ENCODE measurements at regions not wholly inside any gene's neighbourhood (a gene's known extent, or its start where the extent isn't known, plus 50 kb on each side); places are given as distances from the start of the nearest gene placed in this dataset.

GRCh38 chr11:91932151-91932821 lies 292.3 kb upstream of the FAT3 start:
- TF ChIP-seq CTCF (conservative IDR thresholded peaks at IDR 0.05; ENCODE audit: low read depth, low read length) (no peak), EZH2 (IDR thresholded peaks at IDR 0.05; ENCODE audit: borderline replicate concordance, low read depth, low read length, poor library complexity, severe bottlenecking) (no peak)
